HPDE6-E6E7 (cell line): ENCODE measurements at regions not wholly inside any gene's neighbourhood (a gene's known extent, or its start where the extent isn't known, plus 50 kb on each side); places are given as distances from the start of the nearest gene placed in this dataset.
"Not testable (repeated sequence)": the region's sequence is repeated elsewhere in the genome, so short reads cannot be mapped to it uniquely, and the experiment has no call there.

Experiments
- DNase-seq: peaks from one replicate; pipeline ENCODE4 v3.0.0; 2011; ENCODE audit warnings: missing footprints; ENCODE audit errors: extremely low spot score

- no peak for DNase-seq
Measured at GRCh38 chr4:176571206-176571605, 221.5 kb downstream of the VEGFC start.

GRCh38 chr4:176575141-176575730 lies 217.5 kb downstream of the VEGFC start:
- no peak for DNase-seq

GRCh38 chr4:176579226-176579625 lies 213.5 kb downstream of the VEGFC start:
- no peak for DNase-seq

- no peak for DNase-seq
Measured at GRCh38 chr4:176583278-176583677, 209.4 kb downstream of the VEGFC start.

- DNase-seq = no peak
Measured at GRCh38 chr4:176584031-176584606, 208.6 kb downstream of the VEGFC start.

DNA sequence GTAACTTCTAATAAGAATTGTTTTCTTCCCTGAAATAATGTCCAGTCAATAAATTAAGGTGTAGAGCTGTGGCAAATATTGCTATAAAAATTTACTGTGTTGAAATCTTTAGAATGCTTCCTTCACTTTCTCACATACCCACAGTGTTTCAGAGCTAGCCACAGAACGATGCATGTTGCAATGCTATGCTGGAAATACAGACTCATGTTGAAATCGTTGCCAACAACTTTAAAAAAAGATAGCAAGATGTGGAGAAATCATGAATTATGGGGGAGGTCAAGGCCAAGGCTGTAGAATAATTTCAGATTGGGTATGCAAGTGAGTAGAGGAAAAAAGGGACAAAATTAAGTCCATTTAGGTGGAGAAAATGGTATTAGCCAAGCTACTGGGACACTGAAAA lies 204.8 kb downstream of the VEGFC start:
- no peak for DNase-seq

DNA sequence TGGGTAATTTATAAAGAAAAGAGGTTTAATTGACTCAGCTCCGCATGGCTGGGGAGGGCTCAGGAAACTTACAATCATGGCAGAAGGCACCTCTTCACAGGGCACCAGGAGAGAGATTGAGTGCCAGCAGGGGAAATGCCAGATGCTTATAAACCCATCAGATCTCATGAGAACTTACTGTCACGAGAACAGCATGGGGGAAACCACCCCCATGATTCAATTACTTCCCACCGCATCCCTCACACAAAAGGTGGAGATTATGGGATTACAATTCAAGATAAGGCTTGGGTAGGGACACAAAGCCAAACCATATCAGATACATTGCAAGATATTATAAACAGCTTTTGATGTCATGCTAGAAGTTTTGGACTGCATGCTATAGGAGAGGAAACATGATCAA lies 204.3 kb downstream of the VEGFC start:
- no peak for DNase-seq

DNA sequence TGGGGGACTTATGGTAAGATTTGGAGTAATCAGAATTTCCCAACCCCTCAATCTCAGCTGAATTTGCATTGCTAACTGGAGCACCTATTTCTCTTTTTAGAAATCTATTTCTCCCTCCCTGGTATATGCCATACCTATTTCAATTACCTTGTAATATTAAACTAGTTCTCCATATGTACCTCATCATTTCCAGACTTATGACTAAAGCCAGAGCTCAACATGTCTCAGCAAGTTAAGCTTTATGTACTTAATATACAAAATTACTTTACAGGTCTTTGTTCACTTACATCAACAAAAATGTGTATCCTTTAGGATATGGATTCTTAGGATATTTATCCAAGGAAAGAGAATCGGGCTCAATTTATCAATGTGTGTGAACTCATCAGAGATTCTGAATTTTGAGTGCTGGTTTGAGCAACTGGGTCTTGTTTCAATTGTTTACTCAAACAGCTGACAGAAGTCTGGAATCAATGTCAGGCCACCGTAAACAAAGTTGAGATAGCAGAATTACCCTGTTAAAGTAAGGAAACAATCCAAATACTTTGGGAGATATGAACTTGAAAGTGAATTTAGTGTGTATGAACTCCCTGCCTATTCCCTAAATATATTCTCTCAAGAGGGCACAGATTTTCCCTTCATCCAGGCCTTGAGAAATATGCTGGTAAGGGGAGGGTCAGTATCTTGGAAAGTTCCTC lies 199.6 kb downstream of the VEGFC start:
- peak; percentile 6 for DNase-seq

GRCh38 chr4:176593943-176594342 lies 198.8 kb downstream of the VEGFC start:
- no peak for DNase-seq

- no peak for DNase-seq
Measured at GRCh38 chr4:176595257-176595656, 197.5 kb downstream of the VEGFC start.

DNA sequence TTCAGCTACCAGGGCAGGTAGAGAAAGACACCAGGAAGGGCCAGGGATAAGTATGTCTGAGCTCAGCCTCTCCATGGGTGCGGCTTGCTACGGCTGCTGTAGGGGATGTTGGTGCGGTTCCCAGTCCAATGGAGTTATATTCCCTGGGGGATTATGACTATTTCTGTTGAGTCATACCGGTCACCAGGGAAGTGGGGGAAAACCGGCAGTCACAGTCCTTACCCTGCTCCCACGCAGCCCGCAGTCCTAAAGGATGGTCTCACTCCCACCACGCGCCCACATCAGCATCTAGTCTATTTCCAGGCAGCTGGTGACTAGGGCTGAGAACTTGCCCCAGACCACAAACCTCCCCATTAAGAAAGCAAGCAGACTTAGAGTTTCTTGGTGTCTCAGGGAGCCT lies 191.6 kb downstream of the VEGFC start:
- DNase-seq = no peak

DNA sequence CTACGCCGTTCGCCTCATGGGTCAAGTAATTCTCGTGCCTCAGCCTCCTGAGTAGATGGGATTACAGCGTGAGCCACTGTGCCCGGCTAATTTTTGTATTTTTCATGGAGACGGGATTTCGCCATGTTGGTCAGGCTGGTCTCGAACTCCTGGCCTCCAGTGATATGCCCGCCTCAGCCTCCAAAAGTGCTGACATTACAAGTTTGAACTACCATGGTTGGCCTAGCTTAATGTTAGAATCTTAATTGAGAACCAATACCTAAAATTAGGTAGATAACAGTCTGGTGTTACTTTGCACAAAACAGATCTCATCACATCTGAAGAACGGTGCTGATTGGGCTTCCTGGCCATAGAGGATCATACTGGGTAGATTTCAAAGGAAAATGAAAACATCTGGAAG lies 184.9 kb downstream of the VEGFC start:
- no peak for DNase-seq

DNA sequence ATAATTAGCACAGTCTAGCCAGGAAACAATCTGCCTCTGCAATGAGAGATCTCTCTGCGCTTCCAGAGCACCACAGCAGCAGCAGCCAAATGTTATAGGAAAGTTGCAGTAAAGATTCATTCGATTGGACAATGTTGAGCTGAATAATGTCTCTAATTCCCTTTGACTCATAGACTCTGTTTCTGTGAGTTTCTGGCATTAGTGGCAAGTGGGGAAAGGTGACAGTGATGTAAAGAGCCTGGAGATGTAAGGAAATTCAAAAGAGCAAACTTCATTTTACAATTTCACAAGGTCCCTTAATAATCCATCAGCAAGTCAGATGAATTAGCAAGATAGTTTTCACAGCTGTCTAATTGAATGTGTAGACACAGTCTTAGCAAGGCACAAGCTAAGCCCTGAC lies 184.4 kb downstream of the VEGFC start:
- DNase-seq = no peak

DNA sequence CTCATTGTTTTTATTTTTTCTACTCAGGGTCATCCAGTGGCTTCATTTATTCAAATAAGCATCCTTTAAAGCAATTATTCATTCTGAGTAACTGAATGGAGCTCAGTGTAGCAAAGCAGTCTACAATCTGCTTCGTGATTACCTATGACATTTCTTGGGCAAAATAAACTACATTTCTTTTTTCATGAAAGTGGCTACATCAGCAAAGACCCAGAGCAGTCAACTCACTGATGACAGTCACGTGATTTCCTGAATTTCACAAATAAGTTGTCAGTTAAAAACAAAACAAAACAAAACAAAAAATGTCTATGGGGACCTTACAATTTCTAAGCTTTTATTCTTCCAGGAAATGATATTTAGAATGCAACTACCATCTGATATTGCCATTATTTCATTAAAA lies 182.1 kb downstream of the VEGFC start:
- DNase-seq = no peak

GRCh38 chr4:176611381-176611780 lies 181.3 kb downstream of the VEGFC start:
- no peak for DNase-seq

DNA sequence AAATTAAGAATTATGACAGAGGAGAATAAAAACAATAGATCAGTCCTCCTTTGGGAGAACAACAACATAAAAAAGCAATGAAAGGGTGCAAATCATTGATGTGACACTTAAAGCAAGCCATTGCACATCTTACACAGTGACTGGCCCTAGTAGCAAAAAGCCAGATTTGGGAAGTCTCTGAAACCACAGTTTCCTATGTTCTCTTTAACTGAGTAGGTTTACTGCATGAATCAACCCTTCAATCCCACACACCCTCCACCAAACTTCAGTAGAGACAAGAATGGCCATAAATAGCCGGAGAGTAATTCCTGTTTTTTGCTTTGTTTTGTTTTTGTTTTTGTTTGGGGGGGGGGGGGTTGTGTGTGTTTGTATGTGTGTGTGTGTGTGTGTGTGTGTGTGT lies 180.8 kb downstream of the VEGFC start:
- DNase-seq = no peak

GRCh38 chr4:176614793-176615192 lies 177.9 kb downstream of the VEGFC start:
- no peak for DNase-seq

DNA sequence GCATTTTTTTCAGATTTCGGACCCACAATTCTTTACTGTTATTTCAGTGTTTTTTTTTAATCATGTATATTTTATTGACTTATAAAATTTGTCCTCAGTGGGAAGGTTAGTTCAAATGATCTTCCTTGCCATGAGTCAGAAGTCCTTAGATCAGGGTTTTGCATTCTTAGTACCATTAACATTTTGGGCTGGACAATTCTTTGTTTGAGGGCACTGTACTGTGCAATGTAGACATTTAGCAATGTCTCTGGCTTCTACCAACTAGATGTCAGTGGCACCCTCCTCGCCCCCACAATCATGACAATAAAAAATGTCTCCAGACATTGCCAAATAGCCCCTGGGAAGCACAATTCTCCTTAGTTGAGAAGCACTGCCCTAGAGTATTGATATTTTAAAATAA lies 176.6 kb downstream of the VEGFC start:
- DNase-seq = no peak

DNA sequence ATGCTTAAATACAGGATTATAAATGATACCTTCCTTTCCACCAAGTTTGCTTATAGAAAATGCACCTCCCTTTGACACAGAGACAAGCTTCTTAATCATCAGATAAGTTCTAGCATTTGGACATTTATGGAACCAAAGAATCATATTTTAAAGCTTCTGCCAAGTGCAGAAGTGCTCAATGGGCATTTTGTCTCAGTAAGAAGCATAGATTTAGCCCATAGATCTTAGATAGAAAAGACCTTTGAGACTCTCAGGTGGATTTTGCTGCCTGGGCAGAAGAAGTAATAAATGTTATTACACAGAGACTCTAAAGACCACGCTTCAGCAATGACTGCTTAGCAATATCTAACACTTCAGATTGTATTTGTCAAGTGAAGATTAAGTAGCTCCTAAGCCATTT lies 174.6 kb downstream of the VEGFC start:
- DNase-seq = no peak

- DNase-seq = no peak
Measured at GRCh38 chr4:176619430-176619829, 173.3 kb downstream of the VEGFC start.

- DNase-seq = no peak
Measured at GRCh38 chr4:176622251-176622948, 170.3 kb downstream of the VEGFC start.

DNA sequence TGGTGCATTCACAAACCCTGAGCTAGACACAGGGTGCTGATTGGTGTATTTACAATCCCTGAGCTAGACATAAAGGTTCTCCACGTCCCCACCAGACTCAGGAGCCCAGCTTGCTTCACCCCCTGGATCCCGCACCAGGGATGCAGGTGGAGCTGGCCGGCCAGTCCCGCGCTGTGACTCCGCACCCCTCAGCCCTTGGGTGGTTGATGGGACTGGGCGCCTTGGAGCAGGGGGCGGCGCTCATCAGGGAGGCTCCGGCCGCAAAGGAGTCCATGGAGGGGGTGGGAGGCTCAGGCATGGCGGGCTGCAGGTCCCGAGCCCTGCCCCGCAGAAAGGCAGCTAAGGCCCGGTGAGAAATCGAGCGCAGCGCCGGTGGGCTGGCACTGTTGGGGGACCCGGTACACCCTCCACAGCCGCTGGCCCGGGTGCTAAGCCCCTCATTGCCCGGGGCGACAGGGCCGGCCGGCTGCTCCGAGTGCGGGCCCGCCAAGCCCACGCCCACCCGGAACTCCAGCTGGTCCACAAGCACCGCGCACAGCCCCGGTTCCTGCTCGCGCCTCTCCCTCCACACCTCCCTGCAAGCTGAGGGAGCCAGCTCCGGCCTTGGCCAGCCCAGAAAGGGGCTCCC lies 167.6 kb downstream of the VEGFC start:
- DNase-seq = not testable (repeated sequence)
